HepG2 (cell line): ENCODE measurements at regions not wholly inside any gene's neighbourhood (a gene's known extent, or its start where the extent isn't known, plus 50 kb on each side); places are given as distances from the start of the nearest gene placed in this dataset.

Experiments
- HOXA7 ChIP-seq: sonication (generic); formaldehyde crosslinking; IDR thresholded peaks from 2 replicates; pipeline ENCODE4 v1.8.1; 2022; ENCODE audit warnings: mild to moderate bottlenecking, missing genetic modification reagents, moderate library complexity
- ZNF652 ChIP-seq: IDR thresholded peaks from 2 replicates; pipeline ENCODE4 v1.6.1; 2016; ENCODE audit warnings: low read depth, borderline replicate concordance

- TF ChIP-seq ZNF652 (CRISPR knock-in tag) (no peak), HOXA7 (CRISPR knock-in tag) (no peak)
Observed at GRCh38 chr20:60653111-60653845, 598.8 kb upstream of the CDH4 start.
